GM12878 (cell line): ENCODE measurements at regions not wholly inside any gene's neighbourhood (a gene's known extent, or its start where the extent isn't known, plus 50 kb on each side); places are given as distances from the start of the nearest gene placed in this dataset.

ENCODE experiments used
- CBX5 ChIP-seq: sonication (generic); IDR thresholded peaks from 2 replicates; pipeline ENCODE4 v1.6.1; 2016; ENCODE audit warnings: low read depth, moderate library complexity, mild to moderate bottlenecking, inconsistent platforms
- CREB1 ChIP-seq: IDR thresholded peaks from 2 replicates; pipeline ENCODE4 v1.6.1; 2012; ENCODE audit warnings: low read depth, mild to moderate bottlenecking, inconsistent platforms
- CTCF ChIP-seq, 3 experiments: IDR thresholded peaks in 2 of 3; conservative IDR thresholded peaks in 1 of 3; 2 replicates each; pipeline ENCODE4 v1.5.1; 2011; ENCODE audit warnings: low read depth in 3 of 3, low read length in 3 of 3, mild to moderate bottlenecking in 3 of 3, control low read depth in 2 of 3, moderate library complexity in 2 of 3, inconsistent platforms in 1 of 3, mixed read lengths in 1 of 3; ENCODE audit not compliant: control insufficient read depth in 2 of 3, insufficient read depth in 1 of 3; ENCODE audit errors: extremely low read depth in 1 of 3
- EP300 ChIP-seq, 2 experiments: fragments of 150-350 bp in 1 of 2; IDR thresholded peaks; 2 replicates each; pipeline ENCODE4 v1.6.1; 2011 to 2012; ENCODE audit warnings: low read depth in 2 of 2, low read length in 2 of 2, borderline replicate concordance in 1 of 2, improper control_type of control experiment in 1 of 2, inconsistent platforms in 1 of 2; ENCODE audit not compliant: control insufficient read depth in 1 of 2
- EZH2 ChIP-seq: IDR thresholded peaks from 2 replicates; pipeline ENCODE4 v1.6.1; 2012; ENCODE audit warnings: low read depth, mild to moderate bottlenecking, control low read depth, inconsistent platforms, low read length, borderline replicate concordance; ENCODE audit not compliant: control insufficient read depth
- FOS ChIP-seq: IDR thresholded peaks from 3 replicates; pipeline ENCODE4 v1.6.1; 2011; ENCODE audit warnings: borderline replicate concordance; ENCODE audit not compliant: insufficient read length; ENCODE audit errors: extremely low read depth
- GATAD2B ChIP-seq: fragments of 450-650 bp; conservative IDR thresholded peaks from 2 replicates; pipeline ENCODE4 v1.6.1; 2017; ENCODE audit warnings: low read depth, mild to moderate bottlenecking, moderate library complexity
- IRF3 ChIP-seq: fragments of 450-650 bp; IDR thresholded peaks from 2 replicates; pipeline ENCODE4 v1.6.1; 2014; ENCODE audit warnings: mild to moderate bottlenecking
- MXI1 ChIP-seq: fragments of 150-350 bp; IDR thresholded peaks from 2 replicates; pipeline ENCODE4 v1.6.1; 2011; ENCODE audit warnings: low read depth, mild to moderate bottlenecking, inconsistent platforms, low read length, improper control_type of control experiment
- POLR2A ChIP-seq: IDR thresholded peaks from 2 replicates; pipeline ENCODE4 v1.6.1; 2011; ENCODE audit warnings: low read depth, mild to moderate bottlenecking, low read length
- PRDM15 ChIP-seq: fragments of 450-650 bp; formaldehyde crosslinking; IDR thresholded peaks from 2 replicates; pipeline ENCODE4 v1.4.0; 2020; ENCODE audit warnings: mild to moderate bottlenecking, moderate library complexity
- TCF7 ChIP-seq: IDR thresholded peaks from 2 replicates; pipeline ENCODE4 v1.6.1; 2014; ENCODE audit warnings: antibody characterized with exemption, borderline replicate concordance
- USF1 ChIP-seq: IDR thresholded peaks from 2 replicates; pipeline ENCODE4 v1.6.1; 2011; ENCODE audit warnings: borderline replicate concordance, low read depth, mild to moderate bottlenecking, moderate library complexity, mixed read lengths, low read length; ENCODE audit not compliant: insufficient read depth; ENCODE audit errors: extremely low read length

- TF ChIP-seq GATAD2B (no peak), FOS (no peak), USF1 (no peak), POLR2A (no peak), TCF7 (no peak), EP300 (IDR thresholded peaks at IDR 0.05; ENCODE audit: borderline replicate concordance in 1 of 2, control insufficient read depth in 1 of 2, low read depth in 2 of 2, low read length in 2 of 2) (no peak), CREB1 (no peak), EZH2 (no peak), IRF3 (no peak), CTCF (IDR thresholded peaks at IDR 0.05 in 2 of 3, conservative IDR thresholded peaks at IDR 0.05 in 1 of 3; ENCODE audit: control insufficient read depth in 2 of 3, extremely low read depth in 1 of 3, insufficient read depth in 1 of 3, low read depth in 3 of 3, low read length in 3 of 3) (no peak), MXI1 (no peak), PRDM15 (no peak), CBX5 (no peak)
Measured at GRCh38 chrX:20637351-20637750, 370.6 kb upstream of the RPS6KA3 start.
